ENCODE measurements at regions not wholly inside any gene's neighbourhood (a gene's known extent, or its start where the extent isn't known, plus 50 kb on each side); places are given as distances from the start of the nearest gene placed in this dataset.

DNA sequence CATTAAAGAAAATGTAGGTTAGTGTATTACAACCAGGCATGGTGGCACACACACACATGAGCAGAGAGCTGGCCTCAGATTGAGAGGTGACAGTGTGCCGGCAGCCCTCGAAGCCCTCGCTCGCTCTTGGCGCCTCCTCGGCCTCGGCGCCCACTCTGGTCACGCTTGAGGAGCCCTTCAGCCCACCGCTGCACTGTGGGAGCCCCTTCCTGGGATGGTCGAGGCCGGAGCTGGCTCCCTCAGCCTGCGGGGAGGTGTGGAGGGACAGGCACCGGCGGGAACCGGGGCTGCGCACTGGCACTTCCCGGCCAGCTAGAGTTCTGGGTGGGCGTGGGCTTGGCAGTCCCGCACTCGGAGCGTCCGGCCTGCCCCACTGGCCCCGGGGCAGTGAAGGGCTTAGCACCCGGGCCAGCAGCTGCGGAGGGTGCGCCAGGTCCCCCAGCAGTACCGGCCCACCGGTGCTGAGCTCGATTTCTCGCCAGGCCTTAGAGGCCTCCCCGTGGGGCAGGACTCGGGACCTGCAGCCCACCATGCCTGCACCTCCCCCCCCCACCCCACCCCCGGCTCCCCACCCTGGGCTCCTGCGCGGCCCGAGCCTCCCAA lies 80.4 kb upstream of the TMEM158 start:
- CTCF ChIA-PET: no interaction called here
- no peak for TF ChIP-seq L3MBTL2 (conservative IDR thresholded peaks at IDR 0.05)
- no peak for TF ChIP-seq ARNT (IDR thresholded peaks at IDR 0.05)
- TF ChIP-seq SUZ12 (IDR thresholded peaks at IDR 0.05): no peak
- TF ChIP-seq CTBP1 (IDR thresholded peaks at IDR 0.05; ENCODE audit: borderline replicate concordance): no peak
- TF ChIP-seq, protein P1, sequence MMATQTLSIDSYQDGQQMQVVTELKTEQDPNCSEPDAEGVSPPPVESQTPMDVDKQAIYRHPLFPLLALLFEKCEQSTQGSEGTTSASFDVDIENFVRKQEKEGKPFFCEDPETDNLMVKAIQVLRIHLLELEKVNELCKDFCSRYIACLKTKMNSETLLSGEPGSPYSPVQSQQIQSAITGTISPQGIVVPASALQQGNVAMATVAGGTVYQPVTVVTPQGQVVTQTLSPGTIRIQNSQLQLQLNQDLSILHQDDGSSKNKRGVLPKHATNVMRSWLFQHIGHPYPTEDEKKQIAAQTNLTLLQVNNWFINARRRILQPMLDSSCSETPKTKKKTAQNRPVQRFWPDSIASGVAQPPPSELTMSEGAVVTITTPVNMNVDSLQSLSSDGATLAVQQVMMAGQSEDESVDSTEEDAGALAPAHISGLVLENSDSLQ (IDR thresholded peaks at IDR 0.05): no peak
- no peak for TF ChIP-seq FOXA1 (IDR thresholded peaks at IDR 0.05)
- TF ChIP-seq SP1 (IDR thresholded peaks at IDR 0.05): no peak
- no peak for TF ChIP-seq FOXK2 (IDR thresholded peaks at IDR 0.05)
- no peak for TF ChIP-seq TARDBP (IDR thresholded peaks at IDR 0.05)
- TF ChIP-seq LEF1 (IDR thresholded peaks at IDR 0.05; ENCODE audit: borderline replicate concordance): no peak
- DNase-seq (ENCODE audit: extremely low spot score): no peak
- POLR2A ChIA-PET: no interaction called here

GRCh38 chr3:45309876-45310275 lies 78.5 kb upstream of the LARS2 start:
- CTCF ChIA-PET: no interaction called here
- POLR2A ChIA-PET: no interaction called here
- DNase-seq (ENCODE audit: extremely low spot score): no peak
- no peak for TF ChIP-seq SUZ12 (IDR thresholded peaks at IDR 0.05)
- no peak for TF ChIP-seq SP1 (IDR thresholded peaks at IDR 0.05)
- no peak for TF ChIP-seq BHLHE40 (IDR thresholded peaks at IDR 0.05; ENCODE audit: borderline replicate concordance)
- TF ChIP-seq FOXK2 (IDR thresholded peaks at IDR 0.05): no peak
- TF ChIP-seq ZNF384 (IDR thresholded peaks at IDR 0.05): no peak
- TF ChIP-seq LEF1 (IDR thresholded peaks at IDR 0.05; ENCODE audit: borderline replicate concordance): no peak
- TF ChIP-seq, protein P1 (IDR thresholded peaks at IDR 0.05): no peak
- TF ChIP-seq ELF4 (IDR thresholded peaks at IDR 0.05): no peak
- no peak for TF ChIP-seq ARNT (IDR thresholded peaks at IDR 0.05)
- no peak for TF ChIP-seq FOXA1 (IDR thresholded peaks at IDR 0.05)
- TF ChIP-seq FOXM1 (IDR thresholded peaks at IDR 0.05; ENCODE audit: borderline replicate concordance): no peak
- TF ChIP-seq NFRKB (IDR thresholded peaks at IDR 0.05): no peak
- no peak for TF ChIP-seq L3MBTL2 (conservative IDR thresholded peaks at IDR 0.05)
- TF ChIP-seq HDGF (IDR thresholded peaks at IDR 0.05; ENCODE audit: borderline replicate concordance): no peak
- no peak for TF ChIP-seq CTBP1 (IDR thresholded peaks at IDR 0.05; ENCODE audit: borderline replicate concordance)
- TF ChIP-seq TARDBP (IDR thresholded peaks at IDR 0.05): no peak

DNA sequence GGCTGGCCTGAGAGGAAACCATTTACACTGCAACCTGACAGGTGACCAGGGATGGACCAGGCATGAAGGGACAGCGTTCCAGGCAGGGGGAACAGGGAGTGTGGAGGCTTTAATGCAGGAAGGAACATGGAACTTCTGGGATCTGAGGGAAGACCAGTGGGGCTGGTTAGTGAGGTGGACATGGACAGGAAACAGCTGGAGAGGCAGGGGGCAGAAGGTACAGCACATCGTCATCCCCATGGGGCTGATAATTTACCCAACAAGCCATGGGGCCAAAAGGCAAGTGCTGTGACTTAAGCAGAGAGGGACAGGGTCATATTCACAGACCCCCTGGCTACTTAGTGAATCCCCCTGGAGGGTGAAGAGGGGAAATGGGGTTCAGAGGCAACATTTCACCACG lies 77.0 kb upstream of the LARS2 start:
- ChIA-PET POLR2A (no interaction called here), CTCF (no interaction called here)
- TF ChIP-seq FOXA1 (IDR thresholded peaks at IDR 0.05) (no peak), NFRKB (IDR thresholded peaks at IDR 0.05) (no peak), HDGF (IDR thresholded peaks at IDR 0.05; ENCODE audit: borderline replicate concordance) (no peak), ARNT (IDR thresholded peaks at IDR 0.05) (no peak), TARDBP (IDR thresholded peaks at IDR 0.05) (no peak)
- DNase-seq (ENCODE audit: extremely low spot score): no peak

DNA sequence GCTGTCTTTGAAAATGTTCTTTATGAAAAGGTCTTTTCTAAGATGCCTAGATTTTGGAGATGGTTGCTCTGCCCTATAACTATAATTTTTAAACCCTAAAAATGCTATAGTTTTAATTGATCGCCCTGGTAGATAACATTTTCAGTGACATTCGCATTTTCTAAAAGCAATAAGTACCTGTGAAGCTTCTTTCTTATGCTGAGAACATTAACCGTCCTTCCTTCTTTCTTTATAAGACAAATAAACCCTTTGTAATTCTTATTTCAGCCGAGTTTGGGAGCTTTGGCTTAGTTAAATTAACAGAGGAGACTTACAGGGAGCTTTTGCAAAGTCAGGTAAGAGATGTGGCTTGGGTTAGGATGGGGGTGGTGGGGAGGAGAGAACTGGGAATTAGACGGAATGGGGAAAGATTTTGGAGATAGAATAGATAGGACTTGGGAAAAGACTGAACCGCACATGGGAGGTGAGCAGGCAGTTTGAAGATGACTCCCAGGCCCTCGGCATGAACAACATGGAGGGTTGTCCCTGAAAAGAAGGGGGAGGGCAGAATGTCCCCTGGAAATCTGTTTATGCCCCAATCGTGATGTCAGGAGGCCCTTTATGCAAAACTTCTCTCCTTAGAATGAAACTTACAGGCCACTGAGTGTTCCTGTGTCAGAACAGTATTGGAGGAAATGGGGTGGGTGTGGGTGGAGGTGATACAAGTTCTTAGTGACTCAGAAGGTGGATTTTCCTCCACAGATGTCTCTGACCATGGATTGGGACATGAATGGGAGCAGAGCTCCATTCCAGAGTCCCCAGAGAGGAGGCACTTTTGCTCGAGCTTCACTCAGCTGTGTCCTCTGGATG lies 76.2 kb upstream of the LARS2 start:
- POLR2A ChIA-PET: no interaction called here
- DNase-seq (ENCODE audit: extremely low spot score): no peak
- TF ChIP-seq ZNF384 (IDR thresholded peaks at IDR 0.05): no peak
- TF ChIP-seq HDGF (IDR thresholded peaks at IDR 0.05; ENCODE audit: borderline replicate concordance): no peak
- no peak for TF ChIP-seq BHLHE40 (IDR thresholded peaks at IDR 0.05; ENCODE audit: borderline replicate concordance)
- TF ChIP-seq FOXK2 (IDR thresholded peaks at IDR 0.05): no peak
- TF ChIP-seq, protein P1 (IDR thresholded peaks at IDR 0.05): no peak
- TF ChIP-seq SP1 (IDR thresholded peaks at IDR 0.05): no peak
- TF ChIP-seq NFRKB (IDR thresholded peaks at IDR 0.05): no peak
- TF ChIP-seq L3MBTL2 (conservative IDR thresholded peaks at IDR 0.05): no peak
- TF ChIP-seq TARDBP (IDR thresholded peaks at IDR 0.05): no peak
- TF ChIP-seq LEF1 (IDR thresholded peaks at IDR 0.05; ENCODE audit: borderline replicate concordance): no peak
- no peak for TF ChIP-seq FOXA1 (IDR thresholded peaks at IDR 0.05)
- TF ChIP-seq FOXM1 (IDR thresholded peaks at IDR 0.05; ENCODE audit: borderline replicate concordance): no peak
- TF ChIP-seq ELF4 (IDR thresholded peaks at IDR 0.05): no peak
- CTCF ChIA-PET: no interaction called here

- POLR2A ChIA-PET: no interaction called here
- no peak for DNase-seq (ENCODE audit: extremely low spot score)
- CTCF ChIA-PET: no interaction called here
- TF ChIP-seq L3MBTL2 (conservative IDR thresholded peaks at IDR 0.05): no peak
- TF ChIP-seq FOXA1 (IDR thresholded peaks at IDR 0.05): no peak
- TF ChIP-seq CTBP1 (IDR thresholded peaks at IDR 0.05; ENCODE audit: borderline replicate concordance): no peak
- TF ChIP-seq FOXM1 (IDR thresholded peaks at IDR 0.05; ENCODE audit: borderline replicate concordance): no peak
- no peak for TF ChIP-seq NFRKB (IDR thresholded peaks at IDR 0.05)
- no peak for TF ChIP-seq BHLHE40 (IDR thresholded peaks at IDR 0.05; ENCODE audit: borderline replicate concordance)
- TF ChIP-seq HDGF (IDR thresholded peaks at IDR 0.05; ENCODE audit: borderline replicate concordance): no peak
- no peak for TF ChIP-seq SUZ12 (IDR thresholded peaks at IDR 0.05)
- TF ChIP-seq, protein P1 (IDR thresholded peaks at IDR 0.05): no peak
- TF ChIP-seq ELF4 (IDR thresholded peaks at IDR 0.05): no peak
- TF ChIP-seq FOXK2 (IDR thresholded peaks at IDR 0.05): no peak
- TF ChIP-seq ARNT (IDR thresholded peaks at IDR 0.05): no peak
- no peak for TF ChIP-seq SP1 (IDR thresholded peaks at IDR 0.05)
- TF ChIP-seq ZNF384 (IDR thresholded peaks at IDR 0.05): no peak
- no peak for TF ChIP-seq LEF1 (IDR thresholded peaks at IDR 0.05; ENCODE audit: borderline replicate concordance)
Measured at GRCh38 chr3:45312836-45313493, 75.4 kb upstream of the LARS2 start.
